Liver (tissue), 8 donors: ENCODE measurements at regions not wholly inside any gene's neighbourhood (a gene's known extent, or its start where the extent isn't known, plus 50 kb on each side); places are given as distances from the start of the nearest gene placed in this dataset.

ENCODE experiments used
- DNase-seq: peaks from one replicate; pipeline ENCODE4 v3.0.0-alpha.2; 2017; ENCODE audit warnings: low spot score
- H3K27ac ChIP-seq, 2 donors: one replicate each; pipeline ENCODE4 v1.7.0; 2013; ENCODE audit warnings: inconsistent platforms in 2 of 2, low read length in 2 of 2, control low read depth in 1 of 2, low read depth in 1 of 2, mild to moderate bottlenecking in 1 of 2
- H3K27me3 ChIP-seq, 4 donors: one replicate each; pipeline versions ENCODE4 v1.6.1 to v1.7.0; 2013; ENCODE audit warnings: low read length in 3 of 4, inconsistent platforms in 1 of 4, mild to moderate bottlenecking in 1 of 4, moderate library complexity in 1 of 4; ENCODE audit not compliant: control insufficient read depth in 4 of 4, insufficient read depth in 4 of 4
- H3K36me3 ChIP-seq, 4 donors: one replicate each; pipeline versions ENCODE4 v1.6.1 to v1.7.0; 2013; ENCODE audit warnings: low read length in 3 of 4, mild to moderate bottlenecking in 3 of 4, low read depth in 1 of 4, moderate library complexity in 1 of 4; ENCODE audit not compliant: control insufficient read depth in 4 of 4, insufficient read depth in 3 of 4
- H3K4me1 ChIP-seq, 4 donors: one replicate each; pipeline versions ENCODE4 v1.6.1 to v1.7.0; 2013; ENCODE audit warnings: low read length in 3 of 4, mild to moderate bottlenecking in 3 of 4, moderate library complexity in 1 of 4; ENCODE audit not compliant: control insufficient read depth in 4 of 4, insufficient read depth in 4 of 4
- H3K4me3 ChIP-seq, 3 donors: one replicate each; pipeline versions ENCODE4 v1.6.1 to v1.7.0; 2013; ENCODE audit warnings: low read length in 3 of 3, control low read depth in 1 of 3, low read depth in 1 of 3, mild to moderate bottlenecking in 1 of 3
- H3K9ac ChIP-seq, 2 donors: one replicate each; pipeline ENCODE4 v1.7.0; 2013; ENCODE audit warnings: low read length in 2 of 2, mild to moderate bottlenecking in 2 of 2, moderate library complexity in 2 of 2, control low read depth in 1 of 2, low read depth in 1 of 2
- H3K9me3 ChIP-seq, 4 donors: one replicate each; pipeline versions ENCODE4 v1.6.1 to v1.7.0; 2013; ENCODE audit warnings: low read length in 3 of 4; ENCODE audit not compliant: control insufficient read depth in 4 of 4
- ATF3 ChIP-seq: IDR thresholded peaks from 2 replicates; pipeline ENCODE4 v1.6.1; 2016; ENCODE audit warnings: antibody characterized with exemption
- CTCF ChIP-seq: fragments of 150-350 bp; IDR thresholded peaks from 2 replicates; pipeline ENCODE4 v1.5.1; 2017; ENCODE audit warnings: improper control_type of control experiment, low read depth, low read length; ENCODE audit not compliant: missing input control
- EGR1 ChIP-seq, 2 donors: IDR thresholded peaks; 2 replicates each; pipeline ENCODE4 v1.6.1; 2016 to 2018; ENCODE audit warnings: antibody characterized with exemption in 2 of 2, low read depth in 2 of 2
- FOXA1 ChIP-seq: IDR thresholded peaks from 2 replicates; pipeline ENCODE4 v1.6.1; 2016; ENCODE audit warnings: antibody characterized with exemption
- FOXA2 ChIP-seq: IDR thresholded peaks from 2 replicates; pipeline ENCODE4 v1.6.1; 2016; ENCODE audit warnings: antibody characterized with exemption
- GABPA ChIP-seq, 2 donors: IDR thresholded peaks in 1 of 2; conservative IDR thresholded peaks in 1 of 2; 2 replicates each; pipeline ENCODE4 v1.6.1; 2016; ENCODE audit warnings: antibody characterized with exemption in 2 of 2, mild to moderate bottlenecking in 1 of 2, moderate library complexity in 1 of 2
- HNF4A ChIP-seq, 2 donors: conservative IDR thresholded peaks; 2 replicates each; pipeline ENCODE4 v1.6.1; 2016; ENCODE audit warnings: antibody characterized with exemption in 2 of 2, mild to moderate bottlenecking in 2 of 2
- HNF4G ChIP-seq: IDR thresholded peaks from 2 replicates; pipeline ENCODE4 v1.6.1; 2016; ENCODE audit warnings: antibody characterized with exemption
- JUND ChIP-seq, 2 donors: IDR thresholded peaks; 2 replicates each; pipeline ENCODE4 v1.6.1; 2016; ENCODE audit warnings: antibody characterized with exemption in 2 of 2
- MAX ChIP-seq: IDR thresholded peaks from 2 replicates; pipeline ENCODE4 v1.6.1; 2016; ENCODE audit warnings: antibody characterized with exemption
- NR2F2 ChIP-seq: IDR thresholded peaks from 2 replicates; pipeline ENCODE4 v1.6.1; 2016; ENCODE audit warnings: antibody characterized with exemption
- RAD21 ChIP-seq, 2 donors: IDR thresholded peaks; 2 replicates each; pipeline ENCODE4 v1.6.1; 2016; ENCODE audit warnings: antibody characterized with exemption in 2 of 2, mild to moderate bottlenecking in 2 of 2
- REST ChIP-seq: IDR thresholded peaks from 2 replicates; pipeline ENCODE4 v1.6.1; 2016; ENCODE audit warnings: antibody characterized with exemption, mild to moderate bottlenecking
- RXRA ChIP-seq, 2 donors: IDR thresholded peaks; 2 replicates each; pipeline ENCODE4 v1.6.1; 2017 to 2018; ENCODE audit warnings: antibody characterized with exemption in 2 of 2, mild to moderate bottlenecking in 1 of 2
- SP1 ChIP-seq: IDR thresholded peaks from 2 replicates; pipeline ENCODE4 v1.6.1; 2018; ENCODE audit warnings: antibody characterized with exemption, mild to moderate bottlenecking
- TAF1 ChIP-seq: conservative IDR thresholded peaks from 2 replicates; pipeline ENCODE4 v1.6.1; 2016; ENCODE audit warnings: antibody characterized with exemption, mild to moderate bottlenecking
- YY1 ChIP-seq: IDR thresholded peaks from 2 replicates; pipeline ENCODE4 v1.6.1; 2016; ENCODE audit warnings: antibody characterized with exemption, mild to moderate bottlenecking
- ZBTB33 ChIP-seq: IDR thresholded peaks from 2 replicates; pipeline ENCODE4 v1.6.1; 2016; ENCODE audit warnings: antibody characterized with exemption
- WGBS: extraction: QIAGEN DNeasy Blood & Tissue Kit; methylation state at CpG from one replicate; pipeline ENCODE4 v1.1.7; 2013; 5-methylcytosine and 5-hydroxymethylcytosine counted together
- donor health status: healthy.
- donor health status: healthy.
- donor health status: healthy.
- donor health status: healthy.
- donor health status: healthy.

- no peak for DNase-seq
- peaks cover 1 to 5% (median 4%) of the 10 kb centered on the region in 4 donors for H3K9me3 ChIP-seq
- H3K36me3 ChIP-seq, result no peaks in the 10 kb centered on the region
- TF ChIP-seq ZBTB33, result no peak
- TF ChIP-seq FOXA1, result no peak
- TF ChIP-seq ATF3, result no peak
- no peak for TF ChIP-seq YY1
- TF ChIP-seq MAX, result no peak
- no peak overlapping the region for H3K9ac ChIP-seq
- no peaks in the 10 kb centered on the region for H3K27me3 ChIP-seq
- H3K4me1 ChIP-seq, result no peaks in the 10 kb centered on the region
- no peak overlapping the region for H3K27ac ChIP-seq
- H3K4me3 ChIP-seq, result no peak overlapping the region
These were observed 296.6 kb upstream of the MYOCD start for GRCh38 chr17:12369065-12369464.

GRCh38 chr17:12376276-12376675 lies 289.4 kb upstream of the MYOCD start:
- H3K4me1 ChIP-seq, result no peaks in the 10 kb centered on the region
- 79% methylated on average over 3 of the region's 3 CpGs for WGBS
- H3K27ac ChIP-seq, result no peak overlapping the region
- H3K36me3 ChIP-seq, result no peaks in the 10 kb centered on the region
- no peak for TF ChIP-seq TAF1
- H3K27me3 ChIP-seq, result no peaks in the 10 kb centered on the region
- no peak for DNase-seq
- no peak overlapping the region for H3K9ac ChIP-seq
- H3K4me3 ChIP-seq, result no peak overlapping the region
- peaks cover 0 to 5% (median 3%) of the 10 kb centered on the region in 4 donors for H3K9me3 ChIP-seq

- H3K9ac ChIP-seq, result no peak overlapping the region
- DNase-seq, result no peak
- H3K4me3 ChIP-seq, result no peak overlapping the region
- H3K27ac ChIP-seq, result no peak overlapping the region
- no peaks in the 10 kb centered on the region for H3K9me3 ChIP-seq
- no peaks in the 10 kb centered on the region for H3K36me3 ChIP-seq
- H3K4me1 ChIP-seq, result no peaks in the 10 kb centered on the region
- no peak for TF ChIP-seq MAX
- TF ChIP-seq FOXA1, result no peak
- no peak for TF ChIP-seq RAD21 (IDR thresholded peaks at IDR 0.05)
- no peak for TF ChIP-seq HNF4G
- no peak for TF ChIP-seq YY1
- no peak for TF ChIP-seq ATF3
- TF ChIP-seq GABPA (IDR thresholded peaks at IDR 0.05 in 1 of 2, conservative IDR thresholded peaks at IDR 0.05 in 1 of 2), result no peak
- TF ChIP-seq SP1, result no peak
- no peak for TF ChIP-seq REST
- TF ChIP-seq FOXA2, result no peak
- no peak for TF ChIP-seq CTCF
- no peak for TF ChIP-seq TAF1
- TF ChIP-seq HNF4A (conservative IDR thresholded peaks at IDR 0.05), result no peak
- TF ChIP-seq ZBTB33, result no peak
- TF ChIP-seq RXRA (IDR thresholded peaks at IDR 0.05), result no peak
- no peak for TF ChIP-seq JUND (IDR thresholded peaks at IDR 0.05)
- TF ChIP-seq EGR1 (IDR thresholded peaks at IDR 0.05; ENCODE audit: low read depth in 2 of 2), result no peak
- no peak for TF ChIP-seq NR2F2
- peaks cover 0 to 3% (median 0%) of the 10 kb centered on the region in 4 donors for H3K27me3 ChIP-seq
- 40% methylated on average over 1 of the region's 1 CpG for WGBS
These were observed 279.5 kb upstream of the MYOCD start for GRCh38 chr17:12386225-12386624.
